PC-9 (cell line): ENCODE measurements at regions not wholly inside any gene's neighbourhood (a gene's known extent, or its start where the extent isn't known, plus 50 kb on each side); places are given as distances from the start of the nearest gene placed in this dataset.

Experiments used
- BruUV-seq: library from RNA; stranded (reverse); fragments of 400-500 nt; replicated peaks from 2 replicates; lab custom pipeline; 2021; lab: Mats Ljungman, UMichigan
- CTCF ChIA-PET: fragments of 300-600 bp; sonication (Branson Sonifier 250); formaldehyde crosslinking; loops from one replicate; lab custom pipeline; 2022; ENCODE audit warnings: antibody characterized with exemption; lab: Charles Lee
- POLR2A ChIA-PET: fragments of 300-600 bp; sonication (Branson Sonifier 250); formaldehyde crosslinking; loops from one replicate; lab custom pipeline; 2022; ENCODE audit warnings: antibody characterized with exemption; ENCODE audit not compliant: unreplicated experiment; lab: Charles Lee
- DNase-seq, 2 experiments: peaks; one replicate each; pipeline versions ENCODE4 v3.0.0 to v3.0.0-alpha.2; 2015 to 2022; ENCODE audit warnings: mixed read lengths in 1 of 2
- H2AFZ ChIP-seq: fragments of 200-600 bp; sonication (generic); 2 replicates; pipeline ENCODE4 v1.8.1; 2017; ENCODE audit warnings: antibody characterized with exemption
- H3F3A ChIP-seq: fragments of 200-600 bp; sonication (generic); 2 replicates; pipeline ENCODE4 v1.8.1; 2017; ENCODE audit warnings: antibody characterized with exemption, mild to moderate bottlenecking, low read depth; ENCODE audit not compliant: insufficient read depth
- H3K27ac ChIP-seq: fragments of 200-600 bp; sonication (generic); 2 replicates; pipeline ENCODE4 v1.6.1; 2016; ENCODE audit warnings: mixed run types
- H3K27me3 ChIP-seq: fragments of 200-600 bp; sonication (generic); 2 replicates; pipeline ENCODE4 v1.6.1; 2016; ENCODE audit warnings: low read depth, mixed run types; ENCODE audit not compliant: insufficient read depth
- H3K36me3 ChIP-seq: fragments of 200-600 bp; sonication (generic); 2 replicates; pipeline ENCODE4 v1.6.1; 2016; ENCODE audit warnings: low read depth, mixed run types
- H3K4me1 ChIP-seq: fragments of 200-600 bp; sonication (generic); replicated peaks from 2 replicates; pipeline ENCODE4 v1.6.1; 2016; ENCODE audit warnings: mixed run types; ENCODE audit not compliant: insufficient read depth
- H3K4me2 ChIP-seq: fragments of 200-600 bp; sonication (generic); 2 replicates; pipeline ENCODE4 v1.6.1; 2017; ENCODE audit warnings: mixed run types
- H3K4me3 ChIP-seq: fragments of 200-600 bp; sonication (generic); 2 replicates; pipeline ENCODE4 v1.6.1; 2016; ENCODE audit warnings: mixed run types
- H3K79me2 ChIP-seq: fragments of 200-600 bp; sonication (generic); 2 replicates; pipeline ENCODE4 v1.6.1; 2017; ENCODE audit warnings: low read depth, mixed run types
- H3K9me2 ChIP-seq: fragments of 200-600 bp; sonication (generic); 2 replicates; pipeline ENCODE4 v1.8.1; 2017; ENCODE audit warnings: mild to moderate bottlenecking; ENCODE audit not compliant: insufficient read depth
- H3K9me3 ChIP-seq: fragments of 200-600 bp; sonication (generic); 2 replicates; pipeline ENCODE4 v1.8.1; 2016; ENCODE audit warnings: low read depth; ENCODE audit not compliant: insufficient read depth
- H4K20me1 ChIP-seq: fragments of 200-600 bp; sonication (generic); 2 replicates; pipeline ENCODE4 v1.8.1; 2017; ENCODE audit not compliant: insufficient read depth
- EZH2 ChIP-seq: fragments of 200-600 bp; sonication (generic); IDR thresholded peaks from 2 replicates; pipeline ENCODE4 v1.8.0; 2017; ENCODE audit warnings: antibody characterized with exemption, low read depth
- intact Hi-C: fragments of 100-400 bp; cut with micrococcal nuclease; formaldehyde crosslinking; loops from one replicate; pipeline ENCODE4 v1.10.0; 2022; ENCODE audit not compliant: unreplicated experiment
- TF ChIP-seq, protein P1 (sequence below): fragments of 200-600 bp; sonication (generic); conservative IDR thresholded peaks from 2 replicates; pipeline ENCODE4 v1.6.1; 2017; ENCODE audit warnings: mixed run types, antibody characterized with exemption, mild to moderate bottlenecking, moderate library complexity

DNA sequence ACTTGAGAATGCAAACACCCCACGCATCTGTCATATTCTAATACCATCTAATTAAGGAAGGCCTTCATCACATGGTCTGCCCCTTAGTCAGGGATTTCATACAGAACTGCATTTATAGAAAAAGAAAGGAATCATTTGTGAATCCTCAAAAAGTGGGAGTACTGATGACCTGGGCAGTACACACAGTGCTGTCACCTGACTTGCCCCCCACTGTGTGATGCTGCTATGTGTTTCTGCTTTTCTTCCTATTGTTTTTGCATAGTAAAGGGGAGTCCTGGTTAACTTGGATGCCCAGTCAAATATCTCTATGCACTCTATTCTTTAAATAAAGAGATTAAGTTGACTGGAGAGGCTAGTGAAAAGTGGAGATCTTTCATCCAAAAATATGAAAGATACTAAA, 1921.2 kb upstream of the PRR20A start:
- H3K9me3 ChIP-seq: no peaks in the 10 kb centered on the region
- intact Hi-C loops: no loop called here
- TF ChIP-seq EZH2: no peak
- H3K4me3 ChIP-seq: no peak overlapping the region
- no peaks in the 10 kb centered on the region for H3K79me2 ChIP-seq
- POLR2A ChIA-PET: no interaction called here
- no peaks in the 10 kb centered on the region for H3K27me3 ChIP-seq
- 0 out of 2 replicates have a peak overlapping the region, but pooled peaks have one; percentile 22 for H2AFZ ChIP-seq
- CTCF ChIA-PET: no interaction called here
- H3K4me2 ChIP-seq: no peak overlapping the region
- H3K27ac ChIP-seq: no peak overlapping the region
- no peaks in the 10 kb centered on the region for H3K9me2 ChIP-seq
- no peaks in the 10 kb centered on the region for H3F3A ChIP-seq
- DNase-seq: no peak
- no peaks in the 10 kb centered on the region for H3K36me3 ChIP-seq
- H4K20me1 ChIP-seq: no peaks in the 10 kb centered on the region
- BruUV-seq: no TSS peak
- no peaks in the 10 kb centered on the region for H3K4me1 ChIP-seq

DNA sequence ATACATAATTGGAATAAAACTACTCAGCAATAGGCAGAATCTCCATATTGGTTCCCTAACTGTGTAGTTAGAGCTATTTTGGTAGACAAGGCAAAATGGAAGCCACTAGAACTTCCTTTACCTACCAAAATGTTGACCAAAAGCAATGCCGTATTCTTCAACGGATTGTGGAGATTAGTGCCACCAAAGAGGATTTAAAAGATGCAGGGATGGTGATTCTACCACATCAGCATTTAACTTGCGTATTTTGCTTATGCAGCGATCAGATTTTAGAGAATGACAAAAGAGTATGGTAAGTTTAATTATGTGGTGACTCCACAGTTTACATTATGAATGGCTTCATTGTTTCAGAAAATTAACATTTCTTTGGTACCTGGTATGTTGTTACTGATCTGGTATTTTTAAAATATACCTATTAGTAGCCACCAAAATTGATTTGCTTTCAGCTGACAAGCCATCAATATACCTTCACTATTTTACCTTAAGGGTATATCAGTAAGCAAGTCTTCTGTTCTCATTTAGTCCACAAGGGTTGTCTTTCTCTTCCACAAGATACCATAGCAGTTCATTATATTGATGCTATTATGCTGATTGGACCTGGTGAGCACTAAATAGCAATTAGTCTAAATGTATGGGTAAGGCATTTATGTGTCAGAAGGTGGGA, 1910.7 kb upstream of the PRR20A start:
- intact Hi-C loops: no loop called here
- POLR2A ChIA-PET: no interaction called here
- BruUV-seq: no TSS peak

DNA sequence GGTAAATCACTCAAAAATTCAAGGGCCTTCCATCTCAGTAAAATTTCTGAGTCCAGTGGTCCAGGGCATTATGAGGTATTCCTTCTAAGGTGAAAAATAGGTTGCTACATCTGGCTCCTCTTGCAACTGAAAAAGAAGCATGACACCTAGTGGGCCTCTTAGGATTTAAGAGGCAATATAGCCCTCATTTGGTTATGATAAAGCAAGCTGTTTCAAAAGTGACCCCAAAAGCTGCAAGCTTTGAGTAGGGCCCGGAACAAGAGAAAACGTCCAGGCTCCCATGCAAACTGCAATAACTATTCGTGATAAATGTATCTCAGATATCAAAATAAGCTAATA, 1910.2 kb upstream of the PRR20A start:
- no peak for DNase-seq

More for the DNA sequence above, 1910.7 kb upstream of the PRR20A start:
- no peaks in the 10 kb centered on the region for H3K79me2 ChIP-seq
- no peaks in the 10 kb centered on the region for H4K20me1 ChIP-seq
- no peak overlapping the region for H2AFZ ChIP-seq
- no peaks in the 10 kb centered on the region for H3K27me3 ChIP-seq
- TF ChIP-seq EZH2: no peak
- TF ChIP-seq, protein P1, sequence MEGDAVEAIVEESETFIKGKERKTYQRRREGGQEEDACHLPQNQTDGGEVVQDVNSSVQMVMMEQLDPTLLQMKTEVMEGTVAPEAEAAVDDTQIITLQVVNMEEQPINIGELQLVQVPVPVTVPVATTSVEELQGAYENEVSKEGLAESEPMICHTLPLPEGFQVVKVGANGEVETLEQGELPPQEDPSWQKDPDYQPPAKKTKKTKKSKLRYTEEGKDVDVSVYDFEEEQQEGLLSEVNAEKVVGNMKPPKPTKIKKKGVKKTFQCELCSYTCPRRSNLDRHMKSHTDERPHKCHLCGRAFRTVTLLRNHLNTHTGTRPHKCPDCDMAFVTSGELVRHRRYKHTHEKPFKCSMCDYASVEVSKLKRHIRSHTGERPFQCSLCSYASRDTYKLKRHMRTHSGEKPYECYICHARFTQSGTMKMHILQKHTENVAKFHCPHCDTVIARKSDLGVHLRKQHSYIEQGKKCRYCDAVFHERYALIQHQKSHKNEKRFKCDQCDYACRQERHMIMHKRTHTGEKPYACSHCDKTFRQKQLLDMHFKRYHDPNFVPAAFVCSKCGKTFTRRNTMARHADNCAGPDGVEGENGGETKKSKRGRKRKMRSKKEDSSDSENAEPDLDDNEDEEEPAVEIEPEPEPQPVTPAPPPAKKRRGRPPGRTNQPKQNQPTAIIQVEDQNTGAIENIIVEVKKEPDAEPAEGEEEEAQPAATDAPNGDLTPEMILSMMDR: no peak
- no peaks in the 10 kb centered on the region for H3F3A ChIP-seq
- no peaks in the 10 kb centered on the region for H3K4me1 ChIP-seq
- H3K4me2 ChIP-seq: no peak overlapping the region
- H3K36me3 ChIP-seq: no peaks in the 10 kb centered on the region
- H3K9me3 ChIP-seq: no peaks in the 10 kb centered on the region
- H3K4me3 ChIP-seq: no peak overlapping the region
- CTCF ChIA-PET: no interaction called here
- H3K9me2 ChIP-seq: no peaks in the 10 kb centered on the region
- no peak for DNase-seq
- H3K27ac ChIP-seq: no peak overlapping the region

More for the DNA sequence above, 1910.2 kb upstream of the PRR20A start:
- Histone ChIP-seq H3K4me2 (no peak overlapping the region), H3K27ac (no peak overlapping the region), H3K9me3 (no peaks in the 10 kb centered on the region), H3K79me2 (no peaks in the 10 kb centered on the region), H2AFZ (no peak overlapping the region), H3F3A (no peaks in the 10 kb centered on the region), H3K36me3 (no peaks in the 10 kb centered on the region), H4K20me1 (no peaks in the 10 kb centered on the region), H3K27me3 (no peaks in the 10 kb centered on the region), H3K4me1 (no peaks in the 10 kb centered on the region), H3K9me2 (no peaks in the 10 kb centered on the region), H3K4me3 (no peak overlapping the region)
- TF ChIP-seq, protein P1: no peak
- TF ChIP-seq EZH2: no peak
- intact Hi-C loops: no loop called here
- BruUV-seq: no TSS peak
- POLR2A ChIA-PET: no interaction called here
- CTCF ChIA-PET: no interaction called here
